Stomach (tissue), 8 donors: ENCODE measurements at regions not wholly inside any gene's neighbourhood (a gene's known extent, or its start where the extent isn't known, plus 50 kb on each side); places are given as distances from the start of the nearest gene placed in this dataset.
"Not testable (repeated sequence)": the region's sequence is repeated elsewhere in the genome, so short reads cannot be mapped to it uniquely, and the experiment has no call there.

Experiments used
- DNase-seq, 2 donors: peaks; one replicate each; pipeline versions ENCODE4 v3.0.0 to v3.0.0-alpha.2; 2013 to 2019
- H3K27ac ChIP-seq, 5 donors: fragments of 200-600 bp in 4 of 5; sonication (generic) in 4 of 5; one replicate each; pipeline ENCODE4 v1.5.1; 2013 to 2019; ENCODE audit warnings: mild to moderate bottlenecking in 1 of 5, moderate library complexity in 1 of 5
- H3K27me3 ChIP-seq, 3 donors: fragments of 200-600 bp; sonication (generic); one replicate each; pipeline ENCODE4 v1.5.1; 2017 to 2019; ENCODE audit warnings: mixed run types in 1 of 3
- H3K36me3 ChIP-seq, 4 donors: fragments of 200-600 bp; sonication (generic); 1 replicate in 3 of 4; 2 replicates in 1 of 4; pipeline ENCODE4 v1.5.1; 2016 to 2019
- H3K4me1 ChIP-seq, 4 donors: fragments of 200-600 bp; sonication (generic); one replicate each; pipeline ENCODE4 v1.5.1; 2016 to 2019
- H3K4me3 ChIP-seq, 4 donors: fragments of 200-600 bp; sonication (generic) in 3 of 4; one replicate each; pipeline ENCODE4 v1.5.1; 2016 to 2019; ENCODE audit warnings: mild to moderate bottlenecking in 1 of 4
- H3K9me3 ChIP-seq, 4 donors: fragments of 200-600 bp; sonication (generic); one replicate each; pipeline ENCODE4 v1.5.1; 2016 to 2019
- CTCF ChIP-seq, 7 experiments: fragments of 450-650 bp in 4 of 7; fragments of 200-600 bp in 3 of 7; sonication (generic) in 3 of 7; IDR thresholded peaks; one replicate each; pipeline ENCODE4 v1.5.1; 2016 to 2019; ENCODE audit warnings: antibody characterized with exemption in 7 of 7, control low read depth in 2 of 7, mild to moderate bottlenecking in 1 of 7
- EP300 ChIP-seq: sonication (generic); formaldehyde crosslinking; IDR thresholded peaks from one replicate; pipeline ENCODE4 v1.6.1; 2017; ENCODE audit warnings: antibody characterized with exemption
- POLR2A ChIP-seq, 4 donors: fragments of 450-650 bp; IDR thresholded peaks; one replicate each; pipeline ENCODE4 v1.6.1; 2016; ENCODE audit warnings: antibody characterized with exemption in 4 of 4, control low read depth in 2 of 4, mild to moderate bottlenecking in 1 of 4, moderate library complexity in 1 of 4
- POLR2AphosphoS5 ChIP-seq, 3 donors: sonication (generic); formaldehyde crosslinking; IDR thresholded peaks; one replicate each; pipeline ENCODE4 v1.6.1; 2016; ENCODE audit warnings: antibody characterized with exemption in 3 of 3
- WGBS, 5 donors: extraction: QIAGEN DNeasy Blood & Tissue Kit in 3 of 5; methylation state at CpG; one replicate each; pipeline versions ENCODE4 v1.1.5 to v1.1.7; 2013 to 2018; 5-methylcytosine and 5-hydroxymethylcytosine counted together
- intact Hi-C: fragments of 100-400 bp; cut with DNase I; formaldehyde crosslinking; loops from one replicate; pipeline ENCODE4 v1.15.1; 2023; ENCODE audit warnings: low total_unique reads
- donor health status: healthy with polysubstance abuse.
- donor health status: Bipolar disorder and iron deficiency.
- donor health status: healthy.

GRCh38 chr11:134939031-134939430 lies 527.0 kb upstream of the B3GAT1 start:
- H3K9me3 ChIP-seq: peaks cover 0 to 15% (median 4%) of the 10 kb centered on the region in 4 donors
- H3K36me3 ChIP-seq: no peaks in the 10 kb centered on the region
- TF ChIP-seq POLR2A (IDR thresholded peaks at IDR 0.05) (no peak), CTCF (IDR thresholded peaks at IDR 0.05) (no peak), POLR2AphosphoS5 (IDR thresholded peaks at IDR 0.05) (no peak), EP300 (no peak)
- DNase-seq: no peak
- H3K27ac ChIP-seq: no peak overlapping the region
- intact Hi-C loops: no loop called here
- peaks cover 0 to 19% (median 0%) of the 10 kb centered on the region in 3 donors for H3K27me3 ChIP-seq
- no peak overlapping the region for H3K4me3 ChIP-seq
- no peaks in the 10 kb centered on the region for H3K4me1 ChIP-seq
- 85 to 94% (median 88%) methylated on average over 2 of the region's 2 CpGs for WGBS, 5 donors

GRCh38 chr11:134938212-134938611 lies 526.2 kb upstream of the B3GAT1 start:
- H3K4me1 ChIP-seq: no peaks in the 10 kb centered on the region
- no peak overlapping the region for H3K4me3 ChIP-seq
- H3K36me3 ChIP-seq: no peaks in the 10 kb centered on the region
- intact Hi-C loops: no loop called here
- DNase-seq: no peak
- WGBS, 5 donors: 30 to 92% (median 61%) methylated on average over 1 of the region's 1 CpG
- no peak overlapping the region for H3K27ac ChIP-seq
- peaks cover 0 to 13% (median 0%) of the 10 kb centered on the region in 3 donors for H3K27me3 ChIP-seq
- TF ChIP-seq POLR2A (IDR thresholded peaks at IDR 0.05) (no peak), CTCF (IDR thresholded peaks at IDR 0.05) (no peak), EP300 (no peak), POLR2AphosphoS5 (IDR thresholded peaks at IDR 0.05) (no peak)
- peaks cover 0 to 15% (median 4%) of the 10 kb centered on the region in 4 donors for H3K9me3 ChIP-seq

- H3K27ac ChIP-seq, H3K4me3 ChIP-seq, DNase-seq, H3K4me1 ChIP-seq, H3K36me3 ChIP-seq, intact Hi-C loops: not testable (repeated sequence)
- 86 to 96% (median 88%) methylated on average over 4 to 14 of the region's 14 CpGs for WGBS, 5 donors
- Histone ChIP-seq H3K9me3 (peaks cover 0 to 15% (median 4%) of the 10 kb centered on the region in 4 donors), H3K27me3 (peaks cover 0 to 12% (median 0%) of the 10 kb centered on the region in 3 donors)
Observed at GRCh38 chr11:134937193-134937592, 525.2 kb upstream of the B3GAT1 start.

GRCh38 chr11:134932761-134933160 lies 520.7 kb upstream of the B3GAT1 start:
- TF ChIP-seq EP300: no peak
- TF ChIP-seq POLR2AphosphoS5 (IDR thresholded peaks at IDR 0.05): no peak
- no peak for TF ChIP-seq POLR2A (IDR thresholded peaks at IDR 0.05)
- no peak for TF ChIP-seq CTCF (IDR thresholded peaks at IDR 0.05)
- no peak for DNase-seq

GRCh38 chr11:134925432-134925831 lies 513.4 kb upstream of the B3GAT1 start:
- 83 to 96% (median 89%) methylated on average over 3 of the region's 3 CpGs for WGBS, 5 donors
- no peaks in the 10 kb centered on the region for H3K9me3 ChIP-seq

More at GRCh38 chr11:134932761-134933160, 520.7 kb upstream of the B3GAT1 start:
- Histone ChIP-seq H3K36me3 (no peaks in the 10 kb centered on the region), H3K27me3 (peaks cover 0 to 4% (median 0%) of the 10 kb centered on the region in 3 donors), H3K4me1 (no peaks in the 10 kb centered on the region), H3K9me3 (peaks cover 0 to 15% (median 4%) of the 10 kb centered on the region in 4 donors), H3K4me3 (no peak overlapping the region), H3K27ac (no peak overlapping the region)
- intact Hi-C loops: no loop called here
- WGBS, 5 donors: 58 to 76% (median 70%) methylated on average over 3 of the region's 3 CpGs

More at GRCh38 chr11:134925432-134925831, 513.4 kb upstream of the B3GAT1 start:
- TF ChIP-seq CTCF (IDR thresholded peaks at IDR 0.05): no peak
- no peak for TF ChIP-seq POLR2A (IDR thresholded peaks at IDR 0.05)
- no peak for TF ChIP-seq EP300
- no peak for TF ChIP-seq POLR2AphosphoS5 (IDR thresholded peaks at IDR 0.05)
- DNase-seq: no peak
- Histone ChIP-seq H3K27ac (no peak overlapping the region), H3K4me1 (no peaks in the 10 kb centered on the region), H3K4me3 (no peak overlapping the region), H3K36me3 (no peaks in the 10 kb centered on the region), H3K27me3 (peaks cover 0 to 31% (median 5%) of the 10 kb centered on the region in 3 donors)
- intact Hi-C loops: no loop called here
